GM18868 (cell line): ENCODE measurements at regions not wholly inside any gene's neighbourhood (a gene's known extent, or its start where the extent isn't known, plus 50 kb on each side); places are given as distances from the start of the nearest gene placed in this dataset.
"Not testable (repeated sequence)": the region's sequence is repeated elsewhere in the genome, so short reads cannot be mapped to it uniquely, and the experiment has no call there.

Experiments
- ATAC-seq: cut with Tn5 transposase; IDR thresholded peaks from one replicate; pipeline ENCODE4 v1.9.1; 2021; ENCODE audit warnings: mild to moderate bottlenecking, moderate library complexity; ENCODE audit not compliant: unreplicated experiment

GRCh38 chr13:88937384-88937783, 1266.2 kb downstream of the SLITRK5 start:
- no peak for ATAC-seq

GRCh38 chr13:88945793-88946192, 1274.6 kb downstream of the SLITRK5 start:
- ATAC-seq: no peak

- ATAC-seq: no peak
Measured at GRCh38 chr13:88948501-88948900, 1277.3 kb downstream of the SLITRK5 start.

- ATAC-seq: no peak
Measured at GRCh38 chr13:88958821-88959220, 1287.7 kb downstream of the SLITRK5 start.

GRCh38 chr13:88976466-88976865, 1305.3 kb downstream of the SLITRK5 start:
- no peak for ATAC-seq

GRCh38 chr13:88978607-88979006, 1307.4 kb downstream of the SLITRK5 start:
- ATAC-seq: no peak

- peak; percentile 59 for ATAC-seq
Measured at GRCh38 chr13:88979465-88980175, 1308.4 kb downstream of the SLITRK5 start.

GRCh38 chr13:89003656-89004055, 1332.5 kb downstream of the SLITRK5 start:
- no peak for ATAC-seq

- no peak for ATAC-seq
Measured at GRCh38 chr13:89011615-89012014, 1340.4 kb downstream of the SLITRK5 start.

GRCh38 chr13:89027694-89028306, 1356.6 kb downstream of the SLITRK5 start:
- no peak for ATAC-seq

GRCh38 chr13:89029062-89029461, 1357.9 kb downstream of the SLITRK5 start:
- ATAC-seq: no peak

- no peak for ATAC-seq
Measured at GRCh38 chr13:89034015-89034414, 1362.8 kb downstream of the SLITRK5 start.

GRCh38 chr13:89052699-89053098, 1381.5 kb downstream of the SLITRK5 start:
- ATAC-seq: no peak

- ATAC-seq: no peak
Measured at GRCh38 chr13:89053418-89053817, 1382.2 kb downstream of the SLITRK5 start.

- ATAC-seq: no peak
Measured at GRCh38 chr13:89057274-89057673, 1386.1 kb downstream of the SLITRK5 start.

- no peak for ATAC-seq
Measured at GRCh38 chr13:89057862-89058261, 1386.7 kb downstream of the SLITRK5 start.

- ATAC-seq: no peak
Measured at GRCh38 chr13:89061821-89062220, 1390.7 kb downstream of the SLITRK5 start.

GRCh38 chr13:89066868-89067466, 1395.8 kb downstream of the SLITRK5 start:
- peak; percentile 80 for ATAC-seq

- ATAC-seq: no peak
Measured at GRCh38 chr13:89072979-89073378, 1401.8 kb downstream of the SLITRK5 start.

GRCh38 chr13:89076622-89077021, 1405.5 kb downstream of the SLITRK5 start:
- ATAC-seq: no peak

- no peak for ATAC-seq
Measured at GRCh38 chr13:89082623-89083022, 1411.5 kb downstream of the SLITRK5 start.

- ATAC-seq: not testable (repeated sequence)
Measured at GRCh38 chr13:89088107-89088506, 1416.9 kb downstream of the SLITRK5 start.
